ENCODE measurements at regions not wholly inside any gene's neighbourhood (a gene's known extent, or its start where the extent isn't known, plus 50 kb on each side); places are given as distances from the start of the nearest gene placed in this dataset.

GRCh38 chr20:1813674-1814635 is 81.3 kb upstream of the SIRPA start:
- H3K27me3 ChIP-seq (replicated peaks; ENCODE audit: insufficient read depth, low read depth, low read length, poor library complexity), result no peaks in the 10 kb centered on the region
- H3K4me1 ChIP-seq (ENCODE audit: insufficient read depth, low read length, poor library complexity, severe bottlenecking), result peaks cover 25% of the 10 kb centered on the region
- ChIA-PET CTCF (no interaction called here), POLR2A (ENCODE audit: low non-redundant PET) (no interaction called here)
- intact Hi-C loops (cut with micrococcal nuclease; ENCODE audit: unreplicated experiment), result no loop called here
- H3K4me3 ChIP-seq (ENCODE audit: low read depth, low read length, poor library complexity, severe bottlenecking), result no peak overlapping the region
- TF ChIP-seq CTCF (conservative IDR thresholded peaks at IDR 0.05; ENCODE audit: low read depth, low read length) (no peak), EZH2 (IDR thresholded peaks at IDR 0.05; ENCODE audit: borderline replicate concordance, low read depth, low read length, poor library complexity, severe bottlenecking) (no peak)
- no TSS peak for BruUV-seq (replicated peaks)
- DNase-seq (ENCODE audit: low spot score), result no peak
- H3K27ac ChIP-seq (ENCODE audit: low read depth, low read length, poor library complexity, severe bottlenecking), result no peak overlapping the region
- no peaks in the 10 kb centered on the region for H3K36me3 ChIP-seq (ENCODE audit: insufficient read depth, low read length, poor library complexity, severe bottlenecking)
- H3K9me3 ChIP-seq (ENCODE audit: low read depth, low read length, poor library complexity, severe bottlenecking), result no peaks in the 10 kb centered on the region

GRCh38 chr20:1813101-1813529 is 82.1 kb upstream of the SIRPA start:
- no TSS peak for BruUV-seq (replicated peaks)

More at GRCh38 chr20:1813101-1813529, 82.1 kb upstream of the SIRPA start:
- Histone ChIP-seq H3K9me3 (ENCODE audit: low read depth, low read length, poor library complexity, severe bottlenecking) (no peaks in the 10 kb centered on the region), H3K27me3 (replicated peaks; ENCODE audit: insufficient read depth, low read depth, low read length, poor library complexity) (no peaks in the 10 kb centered on the region), H3K4me3 (ENCODE audit: low read depth, low read length, poor library complexity, severe bottlenecking) (no peak overlapping the region), H3K4me1 (ENCODE audit: insufficient read depth, low read length, poor library complexity, severe bottlenecking) (peaks cover 25% of the 10 kb centered on the region), H3K36me3 (ENCODE audit: insufficient read depth, low read length, poor library complexity, severe bottlenecking) (no peaks in the 10 kb centered on the region), H3K27ac (ENCODE audit: low read depth, low read length, poor library complexity, severe bottlenecking) (no peak overlapping the region)
- CTCF ChIA-PET, result no interaction called here
- POLR2A ChIA-PET (ENCODE audit: low non-redundant PET), result no interaction called here
- TF ChIP-seq CTCF (conservative IDR thresholded peaks at IDR 0.05; ENCODE audit: low read depth, low read length) (no peak), EZH2 (IDR thresholded peaks at IDR 0.05; ENCODE audit: borderline replicate concordance, low read depth, low read length, poor library complexity, severe bottlenecking) (no peak)
- intact Hi-C loops (cut with micrococcal nuclease; ENCODE audit: unreplicated experiment), result no loop called here
- DNase-seq (ENCODE audit: low spot score), result no peak
